ENCODE measurements at regions not wholly inside any gene's neighbourhood (a gene's known extent, or its start where the extent isn't known, plus 50 kb on each side); places are given as distances from the start of the nearest gene placed in this dataset.

DNA sequence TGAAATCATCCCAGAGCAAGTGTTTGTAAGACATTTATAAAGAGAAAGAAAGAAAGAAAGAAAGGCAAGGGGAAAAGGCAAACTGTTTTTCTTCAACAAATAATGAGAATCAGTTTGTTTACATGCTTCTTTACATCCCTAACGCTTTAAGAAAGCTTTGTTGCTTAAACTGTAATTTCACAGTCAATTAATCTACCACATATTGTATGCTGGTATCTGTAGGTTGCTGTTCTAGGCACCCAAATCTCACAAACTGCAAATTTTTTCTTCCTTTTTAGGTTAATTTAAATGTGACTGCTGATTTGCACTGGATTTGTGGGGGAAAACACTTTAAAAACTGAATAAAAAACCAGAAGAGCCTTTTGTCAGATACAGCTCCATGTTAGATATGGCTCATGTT lies 384.2 kb downstream of the ATP23 start:
- TF ChIP-seq CTCF (IDR thresholded peaks at IDR 0.05; ENCODE audit: low read depth, low read length, missing input control) (no peak), REST (IDR thresholded peaks at IDR 0.05) (no peak), JUND (IDR thresholded peaks at IDR 0.05) (no peak), MAX (IDR thresholded peaks at IDR 0.05) (no peak), GABPA (IDR thresholded peaks at IDR 0.05 in 1 of 2, conservative IDR thresholded peaks at IDR 0.05 in 1 of 2) (no peak), TAF1 (conservative IDR thresholded peaks at IDR 0.05) (no peak), RXRA (IDR thresholded peaks at IDR 0.05) (no peak)
- TF ChIP-seq, protein P1, sequence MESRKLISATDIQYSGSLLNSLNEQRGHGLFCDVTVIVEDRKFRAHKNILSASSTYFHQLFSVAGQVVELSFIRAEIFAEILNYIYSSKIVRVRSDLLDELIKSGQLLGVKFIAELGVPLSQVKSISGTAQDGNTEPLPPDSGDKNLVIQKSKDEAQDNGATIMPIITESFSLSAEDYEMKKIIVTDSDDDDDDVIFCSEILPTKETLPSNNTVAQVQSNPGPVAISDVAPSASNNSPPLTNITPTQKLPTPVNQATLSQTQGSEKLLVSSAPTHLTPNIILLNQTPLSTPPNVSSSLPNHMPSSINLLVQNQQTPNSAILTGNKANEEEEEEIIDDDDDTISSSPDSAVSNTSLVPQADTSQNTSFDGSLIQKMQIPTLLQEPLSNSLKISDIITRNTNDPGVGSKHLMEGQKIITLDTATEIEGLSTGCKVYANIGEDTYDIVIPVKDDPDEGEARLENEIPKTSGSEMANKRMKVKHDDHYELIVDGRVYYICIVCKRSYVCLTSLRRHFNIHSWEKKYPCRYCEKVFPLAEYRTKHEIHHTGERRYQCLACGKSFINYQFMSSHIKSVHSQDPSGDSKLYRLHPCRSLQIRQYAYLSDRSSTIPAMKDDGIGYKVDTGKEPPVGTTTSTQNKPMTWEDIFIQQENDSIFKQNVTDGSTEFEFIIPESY (IDR thresholded peaks at IDR 0.05) = no peak

Measured in liver (tissue), 3 donors.